ENCODE measurements at regions not wholly inside any gene's neighbourhood (a gene's known extent, or its start where the extent isn't known, plus 50 kb on each side); places are given as distances from the start of the nearest gene placed in this dataset.

GRCh38 chr1:83011265-83011664, 987.7 kb downstream of the TTLL7 start:
- no peak for DNase-seq (ENCODE audit: low read depth)
- TF ChIP-seq CTCF (conservative IDR thresholded peaks at IDR 0.05; ENCODE audit: low read length) = no peak
- no peak overlapping the region for H3K4me3 ChIP-seq (ENCODE audit: low read length)

GRCh38 chr1:83006271-83006670, 992.7 kb downstream of the TTLL7 start:
- DNase-seq (ENCODE audit: low read depth) = no peak
- TF ChIP-seq CTCF (conservative IDR thresholded peaks at IDR 0.05; ENCODE audit: low read length) = no peak
- no peak overlapping the region for H3K4me3 ChIP-seq (ENCODE audit: low read length)

- no peak for DNase-seq (ENCODE audit: low read depth)
- no peak for TF ChIP-seq CTCF (conservative IDR thresholded peaks at IDR 0.05; ENCODE audit: low read length)
- H3K4me3 ChIP-seq (ENCODE audit: low read length) = no peak overlapping the region
Measured at GRCh38 chr1:83000286-83000685, 998.6 kb downstream of the TTLL7 start.

- H3K4me3 ChIP-seq (ENCODE audit: low read length) = no peak overlapping the region
- no peak for DNase-seq (ENCODE audit: low read depth)
- no peak for TF ChIP-seq CTCF (conservative IDR thresholded peaks at IDR 0.05; ENCODE audit: low read length)
Measured at GRCh38 chr1:82995951-82996350, 1003.0 kb downstream of the TTLL7 start.

GRCh38 chr1:82994616-82995263, 1004.2 kb downstream of the TTLL7 start:
- H3K4me3 ChIP-seq (ENCODE audit: low read length) = no peak overlapping the region
- no peak for DNase-seq (ENCODE audit: low read depth)
- no peak for TF ChIP-seq CTCF (conservative IDR thresholded peaks at IDR 0.05; ENCODE audit: low read length)

- TF ChIP-seq CTCF (conservative IDR thresholded peaks at IDR 0.05; ENCODE audit: low read length) = no peak
- no peak overlapping the region for H3K4me3 ChIP-seq (ENCODE audit: low read length)
- DNase-seq (ENCODE audit: low read depth) = no peak
Measured at GRCh38 chr1:82991569-82991968, 1007.4 kb downstream of the TTLL7 start.

GRCh38 chr1:82979593-82980236, 1019.2 kb downstream of the TTLL7 start:
- H3K4me3 ChIP-seq (ENCODE audit: low read length) = no peak overlapping the region
- no peak for DNase-seq (ENCODE audit: low read depth)
- no peak for TF ChIP-seq CTCF (conservative IDR thresholded peaks at IDR 0.05; ENCODE audit: low read length)
